Osteocyte (in vitro differentiated cells): ENCODE measurements at regions not wholly inside any gene's neighbourhood (a gene's known extent, or its start where the extent isn't known, plus 50 kb on each side); places are given as distances from the start of the nearest gene placed in this dataset.

Experiments
- DNase-seq: peaks from one replicate; pipeline ENCODE4 v3.0.0; 2021; ENCODE audit warnings: mixed read lengths; ENCODE audit not compliant: unreplicated experiment; ENCODE audit errors: extremely low spot score
- H3K27ac Mint-ChIP-seq: one replicate; pipeline ENCODE4 v1.8.0; 2021; ENCODE audit warnings: mild to moderate bottlenecking, mixed read lengths; ENCODE audit not compliant: unreplicated experiment
- H3K27me3 Mint-ChIP-seq: one replicate; pipeline ENCODE4 v1.8.0; 2021; ENCODE audit warnings: mixed read lengths; ENCODE audit not compliant: unreplicated experiment
- H3K36me3 Mint-ChIP-seq: one replicate; pipeline ENCODE4 v1.8.0; 2021; ENCODE audit warnings: mixed read lengths; ENCODE audit not compliant: unreplicated experiment
- H3K4me1 Mint-ChIP-seq: one replicate; pipeline ENCODE4 v1.8.0; 2021; ENCODE audit warnings: mixed read lengths; ENCODE audit not compliant: unreplicated experiment
- H3K4me3 Mint-ChIP-seq: one replicate; pipeline ENCODE4 v1.8.0; 2021; ENCODE audit warnings: mild to moderate bottlenecking, moderate library complexity, mixed read lengths; ENCODE audit not compliant: unreplicated experiment
- H3K9me3 Mint-ChIP-seq: one replicate; pipeline ENCODE4 v1.8.0; 2021; ENCODE audit warnings: mixed read lengths; ENCODE audit not compliant: unreplicated experiment
- TF ChIP-seq, protein P1 (sequence below): fragments of 200-600 bp; sonication (generic); IDR thresholded peaks from 2 replicates; pipeline ENCODE4 v1.5.0; 2021; ENCODE audit warnings: antibody characterized with exemption, mild to moderate bottlenecking, moderate library complexity

DNA sequence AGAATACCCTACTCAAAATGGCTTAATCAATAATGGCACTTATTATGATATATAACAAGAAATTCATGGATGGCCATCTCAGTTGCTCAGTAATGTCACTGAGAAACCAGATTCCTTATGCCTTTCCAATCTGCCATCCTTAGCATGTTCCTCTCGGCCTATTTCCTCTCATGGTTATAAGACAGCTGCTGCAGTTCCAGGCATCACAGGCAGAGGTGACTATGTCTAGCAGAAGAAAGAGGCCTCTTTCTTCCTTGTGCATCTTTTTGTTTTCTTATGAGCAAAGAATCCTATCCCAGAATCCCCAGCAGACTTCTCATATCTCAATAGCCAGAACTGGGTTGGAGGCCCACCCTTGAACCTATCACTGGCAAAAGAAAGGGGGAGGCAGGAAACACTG is 310.6 kb upstream of the SPRED2 start:
- Mint-ChIP-seq H3K4me1 (no peaks in the 10 kb centered on the region), H3K27ac (no peak overlapping the region), H3K36me3 (no peaks in the 10 kb centered on the region), H3K27me3 (peaks cover 23% of the 10 kb centered on the region), H3K9me3 (no peaks in the 10 kb centered on the region), H3K4me3 (no peak overlapping the region)
- no peak for DNase-seq
- TF ChIP-seq, protein P1, sequence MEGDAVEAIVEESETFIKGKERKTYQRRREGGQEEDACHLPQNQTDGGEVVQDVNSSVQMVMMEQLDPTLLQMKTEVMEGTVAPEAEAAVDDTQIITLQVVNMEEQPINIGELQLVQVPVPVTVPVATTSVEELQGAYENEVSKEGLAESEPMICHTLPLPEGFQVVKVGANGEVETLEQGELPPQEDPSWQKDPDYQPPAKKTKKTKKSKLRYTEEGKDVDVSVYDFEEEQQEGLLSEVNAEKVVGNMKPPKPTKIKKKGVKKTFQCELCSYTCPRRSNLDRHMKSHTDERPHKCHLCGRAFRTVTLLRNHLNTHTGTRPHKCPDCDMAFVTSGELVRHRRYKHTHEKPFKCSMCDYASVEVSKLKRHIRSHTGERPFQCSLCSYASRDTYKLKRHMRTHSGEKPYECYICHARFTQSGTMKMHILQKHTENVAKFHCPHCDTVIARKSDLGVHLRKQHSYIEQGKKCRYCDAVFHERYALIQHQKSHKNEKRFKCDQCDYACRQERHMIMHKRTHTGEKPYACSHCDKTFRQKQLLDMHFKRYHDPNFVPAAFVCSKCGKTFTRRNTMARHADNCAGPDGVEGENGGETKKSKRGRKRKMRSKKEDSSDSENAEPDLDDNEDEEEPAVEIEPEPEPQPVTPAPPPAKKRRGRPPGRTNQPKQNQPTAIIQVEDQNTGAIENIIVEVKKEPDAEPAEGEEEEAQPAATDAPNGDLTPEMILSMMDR = no peak

DNA sequence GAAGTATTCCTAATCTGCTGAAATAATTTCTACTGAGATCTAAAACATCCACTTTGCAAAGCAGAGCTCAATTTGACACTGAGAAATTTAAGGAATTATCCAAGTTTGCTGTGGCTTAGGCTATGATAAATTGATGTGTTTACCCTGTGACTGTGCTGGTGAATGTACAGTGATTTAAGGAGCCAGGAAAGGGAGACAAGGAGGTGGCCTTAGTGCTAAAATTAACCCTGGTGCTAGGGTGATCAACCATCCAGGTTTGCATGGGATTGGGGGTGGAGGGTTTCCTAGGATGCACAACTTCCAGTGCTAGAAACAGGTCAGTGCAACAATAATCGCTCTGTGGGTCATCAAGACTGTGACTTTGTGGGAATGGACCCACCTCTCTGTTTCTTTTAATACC is 307.5 kb upstream of the SPRED2 start:
- no peak for DNase-seq
- Mint-ChIP-seq H3K27me3 (peaks cover 24% of the 10 kb centered on the region), H3K4me3 (no peak overlapping the region), H3K9me3 (no peaks in the 10 kb centered on the region), H3K4me1 (no peaks in the 10 kb centered on the region), H3K36me3 (no peaks in the 10 kb centered on the region), H3K27ac (no peak overlapping the region)
- TF ChIP-seq, protein P1 = no peak

DNA sequence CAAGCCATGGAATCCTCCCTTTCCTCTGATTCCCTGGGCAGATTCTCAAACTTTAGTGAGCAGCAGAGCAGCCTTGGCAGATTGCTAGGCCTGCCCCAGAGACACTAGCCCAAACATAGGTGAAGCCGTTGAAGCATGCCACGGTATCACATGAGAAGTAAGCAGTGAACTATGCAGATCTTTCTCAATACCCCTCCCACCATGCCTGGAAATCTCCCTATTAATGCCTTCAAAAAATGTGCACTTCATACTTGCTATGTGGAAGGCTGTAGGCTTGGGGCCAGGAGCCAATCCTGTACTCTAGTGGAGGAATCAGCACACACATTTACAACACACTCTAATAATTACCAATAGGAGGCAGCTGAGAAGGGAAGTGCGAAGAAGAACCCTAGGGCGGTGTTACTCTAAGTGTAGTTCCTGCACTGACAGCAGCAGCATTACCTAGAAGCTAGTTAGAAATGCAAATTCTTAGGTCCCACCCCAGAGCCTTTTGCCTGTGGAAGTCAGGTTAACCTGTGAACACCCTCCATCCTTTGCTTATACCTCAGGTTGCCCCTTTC is 305.1 kb upstream of the SPRED2 start:
- H3K27me3 Mint-ChIP-seq = peaks cover 28% of the 10 kb centered on the region
- TF ChIP-seq, protein P1 = no peak
- no peaks in the 10 kb centered on the region for H3K36me3 Mint-ChIP-seq
- no peak for DNase-seq
- no peaks in the 10 kb centered on the region for H3K9me3 Mint-ChIP-seq
- H3K4me1 Mint-ChIP-seq = no peaks in the 10 kb centered on the region
- no peak overlapping the region for H3K4me3 Mint-ChIP-seq
- H3K27ac Mint-ChIP-seq = no peak overlapping the region

DNA sequence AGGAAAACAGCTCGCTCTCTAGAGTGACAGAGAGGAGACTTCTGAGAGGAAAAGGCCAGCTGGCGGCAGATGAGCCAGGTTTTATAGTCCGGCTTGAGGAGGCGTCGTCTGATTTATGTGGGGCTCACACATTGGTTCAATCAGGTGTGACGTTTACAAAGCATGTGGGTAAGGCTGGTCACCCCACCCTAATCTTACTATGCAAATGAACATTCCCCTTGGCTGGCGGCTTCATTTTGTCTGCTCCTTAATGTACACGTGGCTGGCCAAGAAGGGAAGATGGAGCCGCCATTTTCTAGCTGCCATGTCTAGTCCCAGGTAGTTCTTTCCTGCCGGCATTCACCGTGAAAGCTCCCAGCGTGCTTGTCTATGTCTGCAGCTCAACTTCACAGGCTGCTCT is 299.1 kb upstream of the SPRED2 start:
- Mint-ChIP-seq H3K9me3 (no peaks in the 10 kb centered on the region), H3K4me3 (no peak overlapping the region), H3K36me3 (no peaks in the 10 kb centered on the region), H3K4me1 (no peaks in the 10 kb centered on the region), H3K27me3 (peaks cover 22% of the 10 kb centered on the region), H3K27ac (no peak overlapping the region)
- TF ChIP-seq, protein P1 = no peak
- no peak for DNase-seq

DNA sequence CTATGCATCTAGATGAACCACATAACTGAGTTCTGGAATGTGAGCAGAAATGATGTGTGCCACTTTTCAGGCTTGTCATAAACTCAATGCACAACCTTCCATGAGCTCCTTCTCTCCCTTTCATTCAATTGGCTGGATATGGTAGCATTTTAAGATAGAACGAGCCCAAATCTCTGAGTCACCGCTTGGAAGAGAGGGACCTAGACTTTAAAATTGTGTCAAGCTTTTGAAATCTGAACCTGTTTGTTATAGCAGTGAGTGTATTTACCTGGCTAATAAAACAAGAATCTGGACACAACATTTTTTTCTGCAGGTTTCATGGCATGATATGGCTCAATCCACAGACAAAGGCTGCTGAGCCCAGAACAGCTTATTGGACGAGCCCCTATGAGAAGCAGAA is 297.8 kb upstream of the SPRED2 start:
- H3K9me3 Mint-ChIP-seq = peaks cover 3% of the 10 kb centered on the region
- peaks cover 21% of the 10 kb centered on the region for H3K27me3 Mint-ChIP-seq
- TF ChIP-seq, protein P1 = no peak
- H3K27ac Mint-ChIP-seq = no peak overlapping the region
- no peaks in the 10 kb centered on the region for H3K4me1 Mint-ChIP-seq
- DNase-seq = no peak
- no peaks in the 10 kb centered on the region for H3K36me3 Mint-ChIP-seq
- no peak overlapping the region for H3K4me3 Mint-ChIP-seq
